GM12875 (cell line): ENCODE measurements at regions not wholly inside any gene's neighbourhood (a gene's known extent, or its start where the extent isn't known, plus 50 kb on each side); places are given as distances from the start of the nearest gene placed in this dataset.
A peak's percentile ranks its signal among the peaks of the same experiment; 100 is the strongest.

Source experiments
- H3K4me3 ChIP-seq: one replicate; pipeline ENCODE4 v1.5.1; 2011; ENCODE audit warnings: low read depth, low read length, control low read depth
- CTCF ChIP-seq: IDR thresholded peaks from 2 replicates; pipeline ENCODE4 v1.5.1; 2011; ENCODE audit warnings: low read depth, mild to moderate bottlenecking, control low read depth, inconsistent platforms, low read length, moderate library complexity, borderline replicate concordance; ENCODE audit not compliant: insufficient read depth

- no peak overlapping the region for H3K4me3 ChIP-seq
- no peak for TF ChIP-seq CTCF
These were observed 85.7 kb upstream of the AK4 start for GRCh38 chr1:65062339-65062738.

- no peak overlapping the region for H3K4me3 ChIP-seq
- TF ChIP-seq CTCF = 0 out of 2 replicates have a peak, but pooled peaks have one; percentile 4
These were observed 85.0 kb upstream of the AK4 start for GRCh38 chr1:65063025-65063424.

GRCh38 chr1:65064981-65065380 lies 83.0 kb upstream of the AK4 start:
- TF ChIP-seq CTCF = no peak
- H3K4me3 ChIP-seq = no peak overlapping the region

- H3K4me3 ChIP-seq = no peak overlapping the region
- TF ChIP-seq CTCF = no peak
These were observed 82.2 kb upstream of the AK4 start for GRCh38 chr1:65065524-65066418.

- no peak for TF ChIP-seq CTCF
- H3K4me3 ChIP-seq = peak overlapping the region; percentile 52
These were observed 81.6 kb upstream of the AK4 start for GRCh38 chr1:65066419-65066765.

- no peak for TF ChIP-seq CTCF
- peak overlapping the region; percentile 52 for H3K4me3 ChIP-seq
These were observed 81.1 kb upstream of the AK4 start for GRCh38 chr1:65066766-65067490.

- peak overlapping the region; percentile 52 for H3K4me3 ChIP-seq
- no peak for TF ChIP-seq CTCF
These were observed 80.4 kb upstream of the AK4 start for GRCh38 chr1:65067491-65068201.
